HG02981 (cell line): ENCODE measurements at regions not wholly inside any gene's neighbourhood (a gene's known extent, or its start where the extent isn't known, plus 50 kb on each side); places are given as distances from the start of the nearest gene placed in this dataset.
"Not testable (repeated sequence)": the region's sequence is repeated elsewhere in the genome, so short reads cannot be mapped to it uniquely, and the experiment has no call there.

ENCODE experiments used
- ATAC-seq: cut with Tn5 transposase; IDR thresholded peaks from one replicate; pipeline ENCODE4 v1.9.1; 2021; ENCODE audit warnings: mild to moderate bottlenecking, moderate library complexity; ENCODE audit not compliant: unreplicated experiment

DNA sequence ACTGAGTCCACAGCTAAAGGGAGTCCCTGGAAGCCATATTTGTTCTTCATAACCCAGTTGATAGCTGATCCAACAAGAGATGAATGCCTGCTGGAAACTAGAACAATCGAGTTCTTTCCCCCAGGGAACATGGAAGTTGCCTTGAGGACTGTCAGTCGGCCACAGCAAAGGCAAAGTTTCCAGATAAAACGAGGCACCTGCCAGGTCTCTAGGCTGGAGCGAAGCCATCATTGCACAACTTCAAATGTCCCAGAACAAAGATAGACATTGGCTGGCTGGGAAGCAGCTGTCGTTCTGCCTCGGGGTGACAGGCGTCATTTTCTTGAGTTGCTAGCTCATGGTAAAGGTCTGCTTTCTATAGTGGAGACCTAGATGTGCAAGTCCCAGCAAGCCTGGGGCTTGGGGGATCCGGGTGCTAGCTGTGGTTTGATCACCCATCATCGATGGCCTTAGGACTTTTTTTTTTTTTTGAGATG lies 184.4 kb upstream of the ZNF217 start:
- no peak for ATAC-seq

- not testable (repeated sequence) for ATAC-seq
Measured at GRCh38 chr20:53777402-53777801, 183.8 kb upstream of the ZNF217 start.

GRCh38 chr20:53776858-53777257 lies 183.2 kb upstream of the ZNF217 start:
- ATAC-seq, result no peak

- ATAC-seq, result no peak
Measured at GRCh38 chr20:53774461-53775203, 181.0 kb upstream of the ZNF217 start.

GRCh38 chr20:53773792-53774401 lies 180.3 kb upstream of the ZNF217 start:
- ATAC-seq, result no peak

DNA sequence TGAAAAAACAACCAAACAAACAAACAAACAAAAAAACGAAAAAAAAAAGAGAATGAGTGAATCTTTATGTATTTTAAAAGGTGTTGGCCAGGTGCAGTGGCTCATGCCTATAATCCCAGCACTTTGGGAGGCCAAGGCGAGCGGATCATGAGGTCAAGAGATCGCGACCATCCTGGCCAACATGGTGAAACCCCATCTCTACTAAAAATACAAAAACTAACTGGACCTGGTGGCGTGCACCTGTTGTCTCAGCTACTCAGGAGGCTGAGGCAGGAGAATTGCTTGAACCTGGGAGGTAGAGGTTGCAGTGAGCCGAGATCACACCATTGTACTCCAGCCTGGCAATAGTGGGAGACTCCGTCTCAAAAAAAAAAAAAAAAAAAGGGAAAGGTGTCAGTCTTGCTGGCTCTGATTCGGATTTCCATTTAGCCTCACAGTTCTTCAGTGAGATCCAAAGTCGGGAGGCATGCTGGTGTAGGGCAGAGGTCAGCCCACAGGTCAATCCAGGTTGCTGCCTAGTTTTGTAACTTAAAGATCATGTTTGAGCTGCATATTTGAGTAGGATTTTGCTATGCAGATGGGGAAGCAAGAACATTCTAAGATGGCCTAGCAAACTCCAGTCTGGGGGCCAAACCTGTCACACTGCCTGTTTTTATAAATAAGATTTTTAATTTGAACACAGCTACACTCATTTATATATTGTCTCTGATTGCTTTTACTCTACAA lies 179.6 kb upstream of the ZNF217 start:
- ATAC-seq, result not testable (repeated sequence)

DNA sequence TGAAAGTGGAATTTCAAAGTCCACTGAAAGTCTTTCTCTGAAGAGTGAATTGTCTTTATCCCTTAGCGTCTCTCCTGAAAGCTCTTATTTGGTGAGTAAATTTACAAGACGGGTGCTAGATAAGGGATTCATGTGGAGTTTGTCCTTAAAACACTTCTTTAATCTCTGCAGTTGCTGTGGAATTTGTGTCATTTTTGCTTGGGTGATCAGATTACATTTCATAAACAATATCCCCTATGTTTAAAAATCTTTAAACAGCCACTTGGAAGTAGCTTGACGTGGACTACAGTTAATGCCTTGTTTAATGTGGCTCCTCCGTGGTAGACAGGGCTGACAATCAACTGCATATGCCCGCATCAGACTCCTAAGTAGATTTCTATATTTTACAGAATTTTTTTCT lies 175.4 kb upstream of the ZNF217 start:
- ATAC-seq, result no peak

DNA sequence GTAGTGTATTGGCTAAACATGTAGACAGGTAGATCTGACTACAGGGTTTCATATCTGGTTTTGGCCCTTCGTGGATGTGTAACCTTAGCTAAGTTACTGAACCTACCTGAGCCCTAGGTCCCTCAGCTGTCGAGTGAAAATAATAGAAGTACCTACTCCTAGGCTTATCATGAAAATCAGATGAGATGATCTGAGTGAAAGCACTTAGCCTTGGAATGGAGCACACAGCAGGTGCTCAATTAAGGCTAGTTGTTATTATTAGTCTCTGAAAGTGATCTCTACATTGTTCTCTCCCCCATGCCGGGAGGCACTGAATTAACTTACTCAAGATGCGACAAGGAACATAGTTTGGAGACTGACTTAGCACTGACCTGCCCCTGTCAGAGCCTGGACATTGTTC lies 174.7 kb upstream of the ZNF217 start:
- no peak for ATAC-seq

- no peak for ATAC-seq
Measured at GRCh38 chr20:53767206-53767930, 173.7 kb upstream of the ZNF217 start.

GRCh38 chr20:53764415-53764800 lies 170.8 kb upstream of the ZNF217 start:
- ATAC-seq, result no peak

GRCh38 chr20:53763707-53764414 lies 170.2 kb upstream of the ZNF217 start:
- ATAC-seq, result no peak

DNA sequence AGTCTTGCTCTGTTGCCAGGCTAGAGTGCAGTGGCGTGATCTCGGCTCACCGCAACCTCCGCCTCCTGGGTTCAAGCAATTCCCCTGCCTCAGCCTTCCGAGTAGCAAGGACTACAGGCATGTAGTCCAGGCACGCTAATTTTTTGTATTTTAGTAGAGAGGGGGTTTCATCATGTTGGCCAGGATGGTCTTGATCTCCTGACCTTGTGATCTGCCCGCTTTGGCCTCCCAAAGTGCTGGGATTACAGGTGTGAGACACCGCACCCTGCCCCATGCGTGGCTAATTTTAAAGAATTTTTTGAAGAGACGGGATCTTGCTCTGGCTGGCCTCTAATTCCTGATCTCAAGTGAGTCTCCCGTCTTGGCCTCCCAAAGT lies 168.8 kb upstream of the ZNF217 start:
- ATAC-seq, result not testable (repeated sequence)

GRCh38 chr20:53760025-53760441 lies 166.4 kb upstream of the ZNF217 start:
- no peak for ATAC-seq

- ATAC-seq, result no peak
Measured at GRCh38 chr20:53757472-53757913, 163.9 kb upstream of the ZNF217 start.

DNA sequence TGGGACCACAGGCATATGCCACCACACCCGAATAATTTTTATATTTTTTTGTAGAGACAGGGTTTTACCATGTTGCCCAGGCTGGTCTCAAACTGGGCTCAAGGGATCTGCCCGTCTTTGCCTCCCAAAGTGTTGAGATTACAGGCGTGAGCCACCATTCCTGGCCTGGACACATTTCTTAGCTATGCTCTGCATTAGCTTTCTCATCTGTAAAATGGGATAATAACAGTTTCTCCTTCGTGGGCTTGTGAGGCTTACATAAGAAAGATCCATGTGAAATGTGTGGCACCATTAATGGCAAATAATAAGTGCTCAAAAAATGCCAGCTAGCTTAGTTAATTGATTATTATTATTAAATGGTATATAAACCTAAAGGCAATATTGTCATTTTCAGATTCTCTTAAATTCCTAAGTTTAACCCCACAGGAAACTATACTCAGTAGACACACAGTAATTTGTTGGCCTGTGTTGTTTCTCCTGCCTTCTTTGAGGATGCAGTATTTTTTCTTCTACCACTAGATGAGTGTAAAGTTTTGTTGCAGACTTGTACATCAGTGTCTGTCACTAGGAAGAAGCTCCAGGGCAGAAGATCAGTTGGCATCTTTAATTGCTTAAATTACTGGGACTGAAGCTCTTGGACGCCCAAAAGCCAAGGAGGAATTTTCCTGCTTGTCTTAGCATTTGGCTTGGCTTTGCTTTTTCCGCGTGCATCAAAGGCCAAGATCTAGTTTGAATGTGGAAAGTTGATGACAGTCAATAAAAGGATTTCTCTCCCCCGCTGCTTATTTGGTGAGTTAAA lies 162.3 kb upstream of the ZNF217 start:
- ATAC-seq, result no peak

- no peak for ATAC-seq
Measured at GRCh38 chr20:53753880-53754459, 160.3 kb upstream of the ZNF217 start.

DNA sequence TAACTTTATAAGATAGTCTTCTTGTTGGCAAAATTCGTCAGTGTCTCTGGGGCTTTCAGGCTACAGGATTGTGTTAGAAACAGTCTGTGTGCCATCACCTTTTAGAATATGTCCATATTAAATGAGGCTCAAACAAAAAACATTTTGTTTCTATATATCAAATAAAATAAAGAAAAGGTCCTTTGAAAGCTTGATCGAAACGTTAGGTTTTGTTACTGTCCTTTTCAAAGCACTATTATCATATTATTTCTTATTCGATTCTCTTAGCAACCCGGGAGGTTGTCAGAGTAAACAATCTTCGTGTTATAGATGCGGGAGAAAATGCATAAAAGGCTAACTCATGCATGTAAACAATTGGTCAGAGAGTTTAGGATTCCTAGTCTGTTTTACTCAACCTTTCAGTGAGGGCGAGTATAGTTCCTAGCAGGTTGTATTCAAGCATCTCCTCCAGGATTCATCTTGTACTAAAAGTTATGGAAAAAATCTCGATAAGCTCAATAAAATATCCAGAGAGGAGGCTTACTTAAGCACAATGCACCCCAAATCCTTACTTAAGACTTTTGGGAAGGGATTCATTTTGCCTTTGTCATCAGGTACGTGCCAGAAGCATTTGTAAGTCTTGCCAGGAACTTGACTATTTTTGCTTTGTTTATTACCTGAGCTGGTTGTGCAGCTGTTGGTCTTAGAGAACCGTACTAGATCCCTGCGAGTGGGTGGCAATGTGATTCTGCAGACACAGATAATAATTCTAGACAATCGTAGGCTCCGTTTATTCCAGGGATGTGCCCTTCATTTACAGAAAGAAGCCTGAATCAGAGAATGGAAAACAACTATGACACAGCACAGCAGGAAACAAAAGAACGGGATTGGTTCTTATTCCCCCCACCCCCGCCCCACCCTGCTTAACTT lies 159.6 kb upstream of the ZNF217 start:
- ATAC-seq, result no peak

DNA sequence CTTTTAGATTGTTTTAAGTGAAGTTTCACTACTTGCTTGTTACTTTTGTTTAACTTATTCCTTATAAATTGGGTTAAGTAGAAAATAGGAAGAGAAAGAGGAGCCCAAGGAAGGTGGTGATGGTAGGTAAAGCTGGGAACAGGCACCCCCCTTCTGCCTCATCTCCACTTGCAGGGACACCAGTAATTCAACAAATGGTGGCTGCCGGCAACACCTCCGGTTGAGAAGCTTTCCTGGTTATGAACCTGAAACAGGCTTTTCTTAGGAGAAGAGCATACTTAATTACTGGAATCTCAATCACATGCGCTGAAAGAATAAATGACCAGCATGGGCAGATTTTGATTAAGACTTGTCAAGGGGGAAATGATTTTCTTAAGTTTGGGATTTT lies 158.9 kb upstream of the ZNF217 start:
- no peak for ATAC-seq
